B cell (primary cell): ENCODE measurements at regions not wholly inside any gene's neighbourhood (a gene's known extent, or its start where the extent isn't known, plus 50 kb on each side); places are given as distances from the start of the nearest gene placed in this dataset.

Experiments used
- CTCF ChIP-seq: fragments of 200-600 bp; IDR thresholded peaks from one replicate; pipeline ENCODE4 v1.8.0; 2022; ENCODE audit warnings: antibody characterized with exemption, mild to moderate bottlenecking
- EZH2 ChIP-seq: IDR thresholded peaks from 2 replicates; pipeline ENCODE4 v1.6.1; 2012; ENCODE audit warnings: borderline replicate concordance, low read depth, mild to moderate bottlenecking, moderate library complexity, low read length; ENCODE audit not compliant: insufficient read depth, poor library complexity, severe bottlenecking

GRCh38 chr5:71904852-71905251 is 185.8 kb downstream of the CARTPT start:
- TF ChIP-seq CTCF = no peak
- TF ChIP-seq EZH2 = no peak
